Gastrocnemius medialis (tissue), 4 donors: ENCODE measurements at regions not wholly inside any gene's neighbourhood (a gene's known extent, or its start where the extent isn't known, plus 50 kb on each side); places are given as distances from the start of the nearest gene placed in this dataset.

Experiments
- ATAC-seq, 2 donors: fragments of 150-250 bp; one replicate each; pipeline ENCODE4 v1.9.1; 2016
- DNase-seq, 2 donors: peaks; one replicate each; pipeline ENCODE4 v3.0.0-alpha.2; 2019
- H3K27ac ChIP-seq, 4 donors: fragments of 200-600 bp; sonication (generic); 1 replicate in 1 of 4; 2 replicates in 3 of 4; pipeline ENCODE4 v1.5.1; 2016 to 2018; ENCODE audit warnings: mild to moderate bottlenecking in 2 of 4, moderate library complexity in 1 of 4
- H3K27me3 ChIP-seq, 3 donors: fragments of 200-600 bp; sonication (generic) in 2 of 3; 1 replicate in 1 of 3; 2 replicates in 2 of 3; pipeline versions ENCODE4 v1.5.1 to v1.6.0; 2016 to 2019; ENCODE audit warnings: mild to moderate bottlenecking in 1 of 3, moderate library complexity in 1 of 3
- H3K36me3 ChIP-seq, 2 donors: fragments of 200-600 bp; sonication (generic) in 1 of 2; one replicate each; pipeline ENCODE4 v1.5.1; 2017 to 2018
- H3K4me1 ChIP-seq, 2 donors: fragments of 200-600 bp; sonication (generic) in 1 of 2; one replicate each; pipeline ENCODE4 v1.5.1; 2016 to 2017; ENCODE audit warnings: mild to moderate bottlenecking in 2 of 2
- H3K4me3 ChIP-seq, 4 donors: fragments of 200-600 bp; sonication (generic) in 3 of 4; 1 replicate in 1 of 4; 2 replicates in 3 of 4; pipeline ENCODE4 v1.5.1; 2016 to 2019; ENCODE audit warnings: mild to moderate bottlenecking in 2 of 4
- H3K9me3 ChIP-seq, 3 donors: fragments of 200-600 bp; sonication (generic) in 2 of 3; 1 replicate in 1 of 3; 2 replicates in 2 of 3; pipeline ENCODE4 v1.5.1; 2016 to 2019
- CTCF ChIP-seq, 5 experiments: fragments of 450-650 bp in 3 of 5; fragments of 200-600 bp in 2 of 5; sonication (generic) in 2 of 5; IDR thresholded peaks in 4 of 5; conservative IDR thresholded peaks in 1 of 5; 1 replicate in 4 of 5; 2 replicates in 1 of 5; pipeline ENCODE4 v1.5.1; 2016 to 2019; ENCODE audit warnings: antibody characterized with exemption in 5 of 5, mild to moderate bottlenecking in 3 of 5, moderate library complexity in 3 of 5
- POLR2A ChIP-seq, 2 donors: fragments of 450-650 bp; IDR thresholded peaks; one replicate each; pipeline ENCODE4 v1.6.1; 2017; ENCODE audit warnings: antibody characterized with exemption in 2 of 2, mild to moderate bottlenecking in 2 of 2, moderate library complexity in 2 of 2
- in situ Hi-C, 4 donors: fragments of 200-750 bp; cut with MboI; loops; one replicate each; pipeline versions ENCODE4 v1.15.0 to v1.8.0; 2017; ENCODE audit warnings: low sequenced_read_pairs in 4 of 4
- intact Hi-C: fragments of 100-400 bp; cut with DNase I; formaldehyde crosslinking; loops from one replicate; pipeline ENCODE4 v1.15.1; 2023; ENCODE audit warnings: low total_unique reads

- no peaks in the 10 kb centered on the region for H3K9me3 ChIP-seq
- H3K27me3 ChIP-seq: no peaks in the 10 kb centered on the region
- in situ Hi-C loops (no loop called here), intact Hi-C loops (no loop called here)
- no peaks in the 10 kb centered on the region for H3K36me3 ChIP-seq
- no peaks in the 10 kb centered on the region for H3K4me1 ChIP-seq
- ATAC-seq (no peak), DNase-seq (no peak)
- H3K4me3 ChIP-seq: no peak overlapping the region
- TF ChIP-seq POLR2A (IDR thresholded peaks at IDR 0.05): no peak
- TF ChIP-seq CTCF (IDR thresholded peaks at IDR 0.05 in 4 of 5, conservative IDR thresholded peaks at IDR 0.05 in 1 of 5): no peak
- no peak overlapping the region for H3K27ac ChIP-seq
Observed at GRCh38 chr20:22814471-22815205, 220.5 kb upstream of the SSTR4 start.

- in situ Hi-C loops (no loop called here), intact Hi-C loops (no loop called here)
- TF ChIP-seq CTCF (IDR thresholded peaks at IDR 0.05 in 4 of 5, conservative IDR thresholded peaks at IDR 0.05 in 1 of 5): no peak
- TF ChIP-seq POLR2A (IDR thresholded peaks at IDR 0.05): no peak
- ATAC-seq (no peak), DNase-seq (no peak)
- no peaks in the 10 kb centered on the region for H3K9me3 ChIP-seq
- H3K36me3 ChIP-seq: no peaks in the 10 kb centered on the region
- H3K4me3 ChIP-seq: no peak overlapping the region
- no peak overlapping the region for H3K27ac ChIP-seq
- no peaks in the 10 kb centered on the region for H3K27me3 ChIP-seq
- H3K4me1 ChIP-seq: no peaks in the 10 kb centered on the region
Observed at GRCh38 chr20:22815206-22815551, 219.9 kb upstream of the SSTR4 start.

GRCh38 chr20:22815603-22816315 lies 219.4 kb upstream of the SSTR4 start:
- Histone ChIP-seq H3K9me3 (no peaks in the 10 kb centered on the region), H3K27ac (no peak overlapping the region), H3K36me3 (no peaks in the 10 kb centered on the region), H3K4me3 (no peak overlapping the region), H3K4me1 (no peaks in the 10 kb centered on the region), H3K27me3 (no peaks in the 10 kb centered on the region)
- ATAC-seq (no peak), DNase-seq (no peak)
- intact Hi-C loops (no loop called here), in situ Hi-C loops (no loop called here)
- TF ChIP-seq CTCF (IDR thresholded peaks at IDR 0.05 in 4 of 5, conservative IDR thresholded peaks at IDR 0.05 in 1 of 5): peak in 1 of 5 experiments; percentile 18
- no peak for TF ChIP-seq POLR2A (IDR thresholded peaks at IDR 0.05)

GRCh38 chr20:22818636-22819035 lies 216.5 kb upstream of the SSTR4 start:
- no peaks in the 10 kb centered on the region for H3K36me3 ChIP-seq
- H3K9me3 ChIP-seq: no peaks in the 10 kb centered on the region
- in situ Hi-C loops: no loop called here
- no peak overlapping the region for H3K4me3 ChIP-seq
- ATAC-seq (no peak), DNase-seq (no peak)
- no peaks in the 10 kb centered on the region for H3K4me1 ChIP-seq
- H3K27ac ChIP-seq: no peak overlapping the region
- H3K27me3 ChIP-seq: no peaks in the 10 kb centered on the region
- TF ChIP-seq CTCF (IDR thresholded peaks at IDR 0.05 in 4 of 5, conservative IDR thresholded peaks at IDR 0.05 in 1 of 5) (no peak), POLR2A (IDR thresholded peaks at IDR 0.05) (no peak)
- intact Hi-C loops: no loop called here
